ENCODE measurements at regions not wholly inside any gene's neighbourhood (a gene's known extent, or its start where the extent isn't known, plus 50 kb on each side); places are given as distances from the start of the nearest gene placed in this dataset.
"Not testable (repeated sequence)": the region's sequence is repeated elsewhere in the genome, so short reads cannot be mapped to it uniquely, and the experiment has no call there.

- Mint-ChIP-seq H3K4me3 (no peak overlapping the region), H3K36me3 (no peaks in the 10 kb centered on the region), H3K27me3 (ENCODE audit: low read depth in 2 of 2) (peaks cover 6 to 13% of the 10 kb centered on the region in 2 donors), H3K27ac (no peak overlapping the region), H3K9me3 (no peaks in the 10 kb centered on the region), H3K4me1 (no peaks in the 10 kb centered on the region)
- DNase-seq (no peak), ATAC-seq (no peak)
- Histone ChIP-seq H3K9me3 (ENCODE audit: control insufficient read depth, insufficient read depth, low read length) (no peaks in the 10 kb centered on the region), H3K27ac (ENCODE audit: low read length) (no peak overlapping the region), H3K36me3 (ENCODE audit: control insufficient read depth, insufficient read depth, low read length) (no peaks in the 10 kb centered on the region), H3K4me1 (ENCODE audit: control insufficient read depth, insufficient read depth, low read length) (no peaks in the 10 kb centered on the region), H3K4me3 (ENCODE audit: low read length) (no peak overlapping the region), H3K27me3 (ENCODE audit: control insufficient read depth, insufficient read depth, low read length) (no peaks in the 10 kb centered on the region)
- intact Hi-C loops (cut with micrococcal nuclease): no loop called here
- TF ChIP-seq CTCF (IDR thresholded peaks at IDR 0.05): no peak
- 100% methylated on average over 1 of the region's 1 CpG for WGBS (ENCODE audit: insufficient coverage)
Measured at GRCh38 chr17:59496178-59496577, 69.2 kb upstream of the DHX40 start.

DNA sequence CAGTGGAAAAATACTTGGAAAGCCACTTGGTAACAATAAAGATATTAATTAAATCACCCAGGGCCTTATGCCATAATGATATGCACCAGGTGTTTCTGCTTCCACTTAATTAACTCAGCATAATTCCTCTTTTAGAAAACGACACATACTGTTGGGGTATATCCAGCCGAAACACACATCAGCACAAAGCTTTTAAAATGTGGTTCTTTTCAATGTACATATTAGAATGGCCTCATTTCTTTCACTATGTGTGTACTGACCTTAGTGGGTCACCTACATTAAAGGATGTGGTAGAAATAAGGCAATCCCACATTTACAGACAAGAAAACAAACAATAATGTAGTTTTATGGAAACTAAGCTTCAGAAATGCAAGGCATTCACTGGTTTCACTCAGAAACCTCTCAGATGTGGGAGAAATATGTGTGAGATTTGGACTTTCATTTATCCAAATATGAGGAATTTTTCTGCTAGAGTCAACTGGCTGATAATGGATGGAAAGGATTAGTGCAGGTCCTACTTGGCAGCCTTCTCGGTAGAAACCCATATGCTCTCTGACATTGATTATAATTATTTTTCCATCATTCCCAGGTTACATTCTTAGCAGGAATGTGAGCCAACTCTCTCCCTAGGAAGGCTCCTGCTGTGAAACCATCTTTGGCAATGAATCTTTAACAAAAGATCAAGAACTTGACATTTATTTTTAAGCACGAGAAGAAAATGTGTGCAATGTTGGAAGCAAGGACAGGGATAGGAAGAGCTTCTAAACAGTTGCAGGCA, 66.7 kb upstream of the DHX40 start:
- H3K27ac ChIP-seq (ENCODE audit: low read length): no peak overlapping the region
- WGBS (ENCODE audit: insufficient coverage): 92% methylated on average over 2 of the region's 4 CpGs
- no peaks in the 10 kb centered on the region for H3K27me3 ChIP-seq (ENCODE audit: control insufficient read depth, insufficient read depth, low read length)
- H3K4me3 ChIP-seq (ENCODE audit: low read length): no peak overlapping the region
- intact Hi-C loops (cut with micrococcal nuclease): no loop called here
- H3K4me3 Mint-ChIP-seq: no peak overlapping the region
- no peaks in the 10 kb centered on the region for H3K9me3 Mint-ChIP-seq
- no peaks in the 10 kb centered on the region for H3K4me1 Mint-ChIP-seq
- DNase-seq (no peak), ATAC-seq (no peak)
- no peaks in the 10 kb centered on the region for H3K4me1 ChIP-seq (ENCODE audit: control insufficient read depth, insufficient read depth, low read length)
- no peaks in the 10 kb centered on the region for H3K36me3 ChIP-seq (ENCODE audit: control insufficient read depth, insufficient read depth, low read length)
- no peaks in the 10 kb centered on the region for H3K9me3 ChIP-seq (ENCODE audit: control insufficient read depth, insufficient read depth, low read length)
- no peak overlapping the region for H3K27ac Mint-ChIP-seq
- no peaks in the 10 kb centered on the region for H3K36me3 Mint-ChIP-seq
- no peak for TF ChIP-seq CTCF (IDR thresholded peaks at IDR 0.05)
- H3K27me3 Mint-ChIP-seq (ENCODE audit: low read depth in 2 of 2): peaks cover 6% of the 10 kb centered on the region in 2 donors

DNA sequence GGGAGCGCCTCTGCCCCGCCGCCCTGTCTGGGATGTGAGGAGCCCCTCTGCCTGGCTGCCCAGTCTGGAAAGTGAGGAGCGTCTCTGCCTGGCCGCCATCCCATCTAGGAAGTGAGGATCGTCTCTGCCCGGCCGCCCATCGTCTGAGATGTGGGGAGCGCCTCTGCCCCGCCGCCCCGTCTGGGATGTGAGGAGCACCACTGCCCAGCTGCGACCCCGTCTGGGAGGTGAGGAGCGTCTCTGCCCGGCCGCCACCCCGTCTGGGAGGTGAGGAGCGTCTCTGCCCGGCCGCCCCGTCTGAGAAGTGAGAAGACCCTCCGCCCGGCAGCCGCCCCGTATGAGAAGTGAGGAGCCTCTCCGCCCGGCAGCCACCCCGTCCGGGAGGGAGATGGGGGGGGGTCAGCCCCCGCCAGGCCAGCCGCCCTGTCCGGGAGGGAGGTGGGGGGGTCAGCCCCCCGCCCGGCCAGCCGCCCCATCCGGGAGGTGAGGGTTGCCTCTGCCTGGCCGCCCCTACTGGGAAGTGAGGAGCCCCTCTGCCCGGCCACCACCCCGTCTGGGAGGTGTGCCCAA, 65.2 kb upstream of the DHX40 start:
- H3K4me3 ChIP-seq (ENCODE audit: low read length); H3K4me3 Mint-ChIP-seq; H3K27ac Mint-ChIP-seq; H3K36me3 Mint-ChIP-seq; DNase-seq; H3K9me3 Mint-ChIP-seq; H3K4me1 Mint-ChIP-seq; H3K27me3 ChIP-seq (ENCODE audit: control insufficient read depth, insufficient read depth, low read length); ATAC-seq; H3K36me3 ChIP-seq (ENCODE audit: control insufficient read depth, insufficient read depth, low read length); intact Hi-C loops (cut with micrococcal nuclease); H3K27ac ChIP-seq (ENCODE audit: low read length); H3K4me1 ChIP-seq (ENCODE audit: control insufficient read depth, insufficient read depth, low read length); H3K9me3 ChIP-seq (ENCODE audit: control insufficient read depth, insufficient read depth, low read length): not testable (repeated sequence)
- H3K27me3 Mint-ChIP-seq (ENCODE audit: low read depth in 2 of 2): peaks cover 0 to 14% of the 10 kb centered on the region in 2 donors
- 92% methylated on average over 29 of the region's 41 CpGs for WGBS (ENCODE audit: insufficient coverage)

DNA sequence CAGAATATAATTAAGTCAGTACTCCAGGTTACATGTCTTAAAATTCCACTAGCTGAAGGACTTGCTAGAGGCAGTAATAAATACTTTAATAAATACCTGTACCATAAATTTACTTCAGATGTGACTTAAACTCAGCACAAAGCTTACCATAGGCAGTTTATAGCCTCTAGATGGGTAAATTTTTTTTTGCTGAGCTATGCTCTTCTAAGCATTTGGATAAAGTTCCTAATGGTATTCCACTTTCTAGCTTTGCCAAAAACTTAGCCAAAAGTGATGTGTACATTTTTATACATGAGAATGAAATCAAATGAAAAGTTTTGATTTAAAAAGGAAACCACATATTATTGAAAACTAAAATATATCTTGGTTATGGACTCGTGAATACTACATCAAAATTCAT, 63.7 kb upstream of the DHX40 start:
- Histone ChIP-seq H3K4me1 (ENCODE audit: control insufficient read depth, insufficient read depth, low read length) (no peaks in the 10 kb centered on the region), H3K9me3 (ENCODE audit: control insufficient read depth, insufficient read depth, low read length) (no peaks in the 10 kb centered on the region), H3K27ac (ENCODE audit: low read length) (no peak overlapping the region), H3K36me3 (ENCODE audit: control insufficient read depth, insufficient read depth, low read length) (no peaks in the 10 kb centered on the region), H3K4me3 (ENCODE audit: low read length) (no peak overlapping the region), H3K27me3 (ENCODE audit: control insufficient read depth, insufficient read depth, low read length) (no peaks in the 10 kb centered on the region)
- no CpG with 5 or more reads among the region's 1 CpG for WGBS (ENCODE audit: insufficient coverage)
- no peak for TF ChIP-seq CTCF (IDR thresholded peaks at IDR 0.05)
- Mint-ChIP-seq H3K36me3 (no peaks in the 10 kb centered on the region), H3K4me3 (no peak overlapping the region), H3K27me3 (ENCODE audit: low read depth in 2 of 2) (peaks cover 0 to 14% of the 10 kb centered on the region in 2 donors), H3K27ac (no peak overlapping the region), H3K9me3 (no peaks in the 10 kb centered on the region), H3K4me1 (no peaks in the 10 kb centered on the region)
- intact Hi-C loops (cut with micrococcal nuclease): no loop called here
- DNase-seq (no peak), ATAC-seq (no peak)

All from natural killer cell (primary cell).